DMS 273 treated with DMSO at 0.1 percent for 48 hours (cell line): ENCODE measurements at regions not wholly inside any gene's neighbourhood (a gene's known extent, or its start where the extent isn't known, plus 50 kb on each side); places are given as distances from the start of the nearest gene placed in this dataset.

Experiments
- DNase-seq: peaks from one replicate; lab custom pipeline; 2025; lab: John Stamatoyannopoulos, UW

GRCh38 chr18:40789286-40789685, 1165.7 kb upstream of the PIK3C3 start:
- DNase-seq = no peak

GRCh38 chr18:40782453-40783130, 1172.4 kb upstream of the PIK3C3 start:
- DNase-seq = no peak

GRCh38 chr18:40769786-40770185, 1185.2 kb upstream of the PIK3C3 start:
- no peak for DNase-seq

GRCh38 chr18:40760251-40760650, 1194.8 kb upstream of the PIK3C3 start:
- DNase-seq = no peak

- no peak for DNase-seq
These were observed 1200.6 kb upstream of the PIK3C3 start for GRCh38 chr18:40754477-40754876.

- DNase-seq = no peak
These were observed 1202.7 kb upstream of the PIK3C3 start for GRCh38 chr18:40752316-40752715.

- no peak for DNase-seq
These were observed 1203.8 kb upstream of the PIK3C3 start for GRCh38 chr18:40751186-40751585.

- no peak for DNase-seq
These were observed 1216.0 kb upstream of the PIK3C3 start for GRCh38 chr18:40739029-40739428.

- DNase-seq = no peak
These were observed 1216.6 kb upstream of the PIK3C3 start for GRCh38 chr18:40738321-40738880.

GRCh38 chr18:40708726-40709125, 1246.3 kb upstream of the PIK3C3 start:
- no peak for DNase-seq

- no peak for DNase-seq
These were observed 1247.2 kb upstream of the PIK3C3 start for GRCh38 chr18:40707797-40708196.

GRCh38 chr18:40698129-40698528, 1256.9 kb upstream of the PIK3C3 start:
- DNase-seq = no peak

GRCh38 chr18:40695526-40695925, 1259.5 kb upstream of the PIK3C3 start:
- DNase-seq = no peak

GRCh38 chr18:40692871-40693270, 1262.2 kb upstream of the PIK3C3 start:
- DNase-seq = no peak

- DNase-seq = no peak
These were observed 1265.0 kb upstream of the PIK3C3 start for GRCh38 chr18:40690062-40690461.

- DNase-seq = no peak
These were observed 1267.6 kb upstream of the PIK3C3 start for GRCh38 chr18:40687399-40687798.

GRCh38 chr18:40686836-40687235, 1268.2 kb upstream of the PIK3C3 start:
- DNase-seq = no peak

- no peak for DNase-seq
These were observed 1269.8 kb upstream of the PIK3C3 start for GRCh38 chr18:40685219-40685618.

GRCh38 chr18:40678318-40678717, 1276.7 kb upstream of the PIK3C3 start:
- no peak for DNase-seq

GRCh38 chr18:40676668-40677067, 1278.4 kb upstream of the PIK3C3 start:
- DNase-seq = no peak

- peak; percentile 82 for DNase-seq
These were observed 1281.9 kb upstream of the PIK3C3 start for GRCh38 chr18:40673150-40673549.

- DNase-seq = no peak
These were observed 1282.4 kb upstream of the PIK3C3 start for GRCh38 chr18:40672590-40672989.

- peak; percentile 77 for DNase-seq
These were observed 1284.2 kb upstream of the PIK3C3 start for GRCh38 chr18:40670668-40671375.
